Thoracic aorta (tissue), 2 donors: ENCODE measurements at regions not wholly inside any gene's neighbourhood (a gene's known extent, or its start where the extent isn't known, plus 50 kb on each side); places are given as distances from the start of the nearest gene placed in this dataset.

Experiments
- ATAC-seq: fragments of 150-250 bp; one replicate; pipeline ENCODE4 v1.8.0; 2017; ENCODE audit warnings: low read depth; ENCODE audit not compliant: insufficient number of reproducible peaks, low FRiP score
- DNase-seq: peaks from one replicate; pipeline ENCODE4 v3.0.0-alpha.2; 2020; ENCODE audit warnings: low spot score
- H3K27ac ChIP-seq, 2 donors: fragments of 200-600 bp; sonication (generic); 1 replicate in 1 of 2; 2 replicates in 1 of 2; pipeline ENCODE4 v1.5.1; 2016; ENCODE audit warnings: mild to moderate bottlenecking in 2 of 2, moderate library complexity in 2 of 2
- H3K27me3 ChIP-seq: fragments of 200-600 bp; sonication (generic); replicated peaks from 2 replicates; pipeline ENCODE4 v1.6.0; 2016; ENCODE audit warnings: mild to moderate bottlenecking; ENCODE audit not compliant: insufficient read depth
- H3K36me3 ChIP-seq: fragments of 200-600 bp; sonication (generic); one replicate; pipeline ENCODE4 v1.5.1; 2016
- H3K4me1 ChIP-seq, 2 donors: fragments of 200-600 bp; sonication (generic); 1 replicate in 1 of 2; 2 replicates in 1 of 2; pipeline versions ENCODE4 v1.5.1 to v1.6.0; 2016; ENCODE audit warnings: low read depth in 2 of 2, mild to moderate bottlenecking in 1 of 2; ENCODE audit not compliant: control insufficient read depth in 1 of 2
- H3K4me3 ChIP-seq: fragments of 200-600 bp; sonication (generic); 2 replicates; pipeline ENCODE4 v1.5.1; 2016; ENCODE audit warnings: mild to moderate bottlenecking
- H3K9me3 ChIP-seq: fragments of 200-600 bp; sonication (generic); 2 replicates; pipeline ENCODE4 v1.5.1; 2016
- CTCF ChIP-seq: fragments of 200-600 bp; sonication (generic); IDR thresholded peaks from one replicate; pipeline ENCODE4 v1.5.1; 2019; ENCODE audit warnings: antibody characterized with exemption

DNA sequence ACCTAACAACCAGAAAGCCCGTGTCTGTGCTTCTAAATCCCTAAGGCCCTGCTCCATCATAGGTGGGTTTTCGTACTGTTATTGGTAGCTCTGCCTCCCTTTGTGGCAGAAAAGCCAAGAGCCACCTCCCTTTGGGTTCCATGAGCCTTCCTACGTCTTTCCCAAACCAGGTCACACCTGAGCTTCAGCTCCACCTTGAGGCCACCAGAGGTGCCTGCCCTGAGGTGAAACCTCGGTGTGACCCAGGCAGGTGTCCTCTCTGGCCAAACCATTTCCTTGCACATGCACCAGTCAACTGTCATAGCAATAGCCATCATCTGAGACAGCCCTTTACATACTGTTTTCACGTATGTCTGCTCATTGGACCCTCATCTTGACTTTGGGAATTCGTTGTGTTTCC is 188.0 kb upstream of the RBPJ start:
- Histone ChIP-seq H3K4me3 (no peak overlapping the region), H3K27me3 (no peaks in the 10 kb centered on the region), H3K27ac (no peak overlapping the region), H3K4me1 (no peaks in the 10 kb centered on the region), H3K9me3 (no peaks in the 10 kb centered on the region), H3K36me3 (no peaks in the 10 kb centered on the region)
- no peak for DNase-seq
- no peak for TF ChIP-seq CTCF
- ATAC-seq, result no peak

DNA sequence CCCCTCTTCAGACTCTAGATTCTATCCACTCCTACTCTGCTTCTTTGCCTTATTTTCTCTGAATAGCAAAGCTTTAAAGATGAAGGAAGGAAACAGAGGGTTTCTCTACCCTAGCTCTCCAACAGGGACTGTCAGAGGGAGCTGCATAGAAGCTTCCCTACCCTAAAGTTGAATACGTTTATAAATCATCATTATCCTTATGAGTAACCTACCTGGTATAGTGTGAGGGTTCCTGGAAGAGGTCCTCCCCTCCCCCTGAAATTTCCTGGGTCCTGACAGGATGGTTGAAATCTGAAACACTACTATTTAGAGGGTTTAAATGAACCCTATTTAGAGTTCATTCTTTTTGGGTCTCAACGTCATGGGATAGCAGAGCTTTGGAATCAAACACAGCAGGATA is 187.0 kb upstream of the RBPJ start:
- Histone ChIP-seq H3K27ac (no peak overlapping the region), H3K36me3 (no peaks in the 10 kb centered on the region), H3K9me3 (no peaks in the 10 kb centered on the region), H3K27me3 (no peaks in the 10 kb centered on the region), H3K4me3 (no peak overlapping the region), H3K4me1 (no peaks in the 10 kb centered on the region)
- ATAC-seq (no peak), DNase-seq (no peak)
- no peak for TF ChIP-seq CTCF

GRCh38 chr4:26135331-26135730 is 185.5 kb upstream of the RBPJ start:
- DNase-seq, result no peak
- H3K4me3 ChIP-seq, result no peak overlapping the region
- no peaks in the 10 kb centered on the region for H3K27me3 ChIP-seq
- no peak for TF ChIP-seq CTCF
- no peaks in the 10 kb centered on the region for H3K9me3 ChIP-seq
- no peak for ATAC-seq
- peaks cover 0 to 6% of the 10 kb centered on the region in 2 donors for H3K4me1 ChIP-seq
- H3K36me3 ChIP-seq, result no peaks in the 10 kb centered on the region
- H3K27ac ChIP-seq, result no peak overlapping the region

GRCh38 chr4:26136615-26137014 is 184.2 kb upstream of the RBPJ start:
- Histone ChIP-seq H3K27me3 (no peaks in the 10 kb centered on the region), H3K27ac (no peak overlapping the region), H3K4me1 (peaks cover 0 to 8% of the 10 kb centered on the region in 2 donors), H3K4me3 (no peak overlapping the region), H3K9me3 (no peaks in the 10 kb centered on the region), H3K36me3 (no peaks in the 10 kb centered on the region)
- ATAC-seq (no peak), DNase-seq (no peak)
- no peak for TF ChIP-seq CTCF

DNA sequence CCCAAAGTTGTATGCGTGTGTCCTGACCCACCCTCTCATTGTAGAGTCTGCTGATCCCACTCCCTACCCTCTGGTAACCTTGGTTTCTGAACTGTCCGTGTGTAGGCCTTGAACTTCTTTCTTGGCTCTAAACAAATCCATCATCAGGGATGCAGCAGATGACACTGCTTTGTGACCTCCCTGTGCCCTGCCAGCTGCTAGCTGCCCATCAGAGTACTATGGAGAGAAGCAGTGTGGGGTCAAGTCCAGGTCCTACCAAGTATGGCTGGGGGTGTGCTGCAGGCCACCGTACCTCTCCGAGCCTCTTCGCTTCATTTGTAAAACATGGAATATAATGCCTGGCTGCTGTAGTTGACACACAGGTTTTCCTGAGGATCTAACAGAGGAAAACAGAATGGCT is 183.5 kb upstream of the RBPJ start:
- Histone ChIP-seq H3K4me1 (peaks cover 0 to 8% of the 10 kb centered on the region in 2 donors), H3K36me3 (no peaks in the 10 kb centered on the region), H3K4me3 (no peak overlapping the region), H3K9me3 (no peaks in the 10 kb centered on the region), H3K27me3 (no peaks in the 10 kb centered on the region), H3K27ac (no peak overlapping the region)
- ATAC-seq (no peak), DNase-seq (no peak)
- TF ChIP-seq CTCF, result no peak
